ENCODE measurements at regions not wholly inside any gene's neighbourhood (a gene's known extent, or its start where the extent isn't known, plus 50 kb on each side); places are given as distances from the start of the nearest gene placed in this dataset.
"Not testable (repeated sequence)": the region's sequence is repeated elsewhere in the genome, so short reads cannot be mapped to it uniquely, and the experiment has no call there.

DNA sequence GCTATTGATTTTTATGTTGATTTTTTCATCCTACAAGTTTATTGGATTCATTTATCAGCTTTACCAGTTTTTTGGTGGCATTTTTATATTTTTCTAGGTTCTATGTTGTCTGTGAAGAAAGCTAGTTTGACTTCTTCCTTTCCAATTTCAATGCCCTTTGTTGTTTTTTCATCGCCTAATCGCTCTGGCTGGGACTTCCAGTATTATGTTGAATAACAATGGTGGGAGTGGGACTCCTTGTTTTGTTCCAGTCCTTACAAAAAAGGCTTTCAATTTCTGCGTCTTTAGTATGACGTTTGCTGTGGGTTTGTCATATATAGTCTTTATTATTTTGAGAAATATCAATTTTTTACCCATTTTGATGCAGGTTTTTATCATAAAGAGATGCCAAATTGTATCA lies 175.6 kb upstream of the CCNH start:
- DNase-seq, result no peak

DNA sequence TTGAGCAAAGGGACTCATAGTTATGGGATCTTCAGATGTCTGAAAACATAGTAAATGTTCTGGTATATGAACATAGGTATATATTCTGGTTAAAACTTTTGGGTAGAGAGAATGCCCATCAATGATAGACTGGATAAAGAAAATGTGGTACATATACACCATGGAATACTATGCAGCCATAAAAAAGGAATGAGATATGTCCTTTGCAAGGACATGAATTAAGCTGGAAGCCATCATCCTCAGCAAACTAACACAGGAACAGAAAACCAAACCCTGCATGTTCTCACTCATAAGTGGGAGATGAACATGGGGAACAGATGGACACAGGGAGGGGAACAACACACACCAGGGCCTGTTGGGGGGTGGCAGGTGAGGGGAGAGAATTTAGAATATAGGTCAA lies 171.0 kb upstream of the CCNH start:
- DNase-seq, result not testable (repeated sequence)

DNA sequence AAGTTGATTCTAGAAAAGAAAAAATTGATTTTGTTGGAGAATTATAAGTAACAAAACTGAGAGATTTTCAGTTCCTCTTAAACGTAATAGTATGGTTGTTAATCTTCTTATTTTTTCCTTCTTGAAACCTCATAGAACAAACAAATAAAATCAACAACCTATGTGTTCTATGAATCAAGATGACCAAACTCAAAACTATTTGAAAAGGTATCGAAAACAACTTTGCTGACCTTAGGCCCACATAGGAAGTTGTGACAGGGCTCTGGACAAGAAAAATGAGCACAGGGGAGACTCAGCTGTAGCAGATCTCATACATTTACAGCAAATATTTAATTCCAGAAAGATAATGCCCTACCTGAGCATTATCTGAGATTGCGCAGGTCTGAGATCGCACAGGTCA lies 169.4 kb upstream of the CCNH start:
- DNase-seq, result no peak

DNA sequence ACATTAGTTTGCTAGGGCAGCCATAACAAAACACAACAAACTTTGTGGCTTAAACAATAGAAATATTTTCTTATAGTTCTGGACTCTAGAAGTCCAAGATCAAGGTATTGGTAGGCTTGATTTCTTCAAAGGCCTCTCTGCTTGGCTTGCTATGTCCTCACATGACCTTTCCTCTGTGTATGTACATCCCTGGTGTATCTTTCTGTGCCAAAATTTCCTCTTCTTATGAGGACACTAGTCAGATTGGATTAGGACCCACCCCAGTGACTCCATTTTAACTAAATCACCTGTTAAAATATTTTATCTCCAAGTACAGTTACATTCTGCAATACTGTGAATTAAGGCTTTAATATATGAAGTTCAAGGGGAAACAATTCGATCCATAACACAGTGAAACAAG lies 168.9 kb upstream of the CCNH start:
- no peak for DNase-seq

DNA sequence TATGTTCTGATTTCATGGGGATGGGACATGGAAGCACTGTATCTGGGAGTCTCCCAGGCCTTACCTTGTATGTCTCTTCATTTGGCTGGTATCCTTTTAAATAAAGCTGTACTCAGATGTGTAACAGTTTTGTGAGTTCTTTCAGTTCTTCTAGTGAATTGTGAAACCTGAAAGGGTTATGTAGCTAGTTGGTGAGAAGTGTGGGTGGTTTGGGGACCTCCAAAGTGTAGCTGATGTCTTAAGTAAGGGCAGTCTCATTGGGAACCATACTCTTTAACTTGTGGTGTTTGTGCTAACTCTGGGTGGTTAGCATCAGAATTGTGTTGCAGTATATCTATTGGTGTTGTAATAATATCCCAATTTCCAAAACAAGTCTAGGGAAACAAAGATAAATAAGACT lies 166.9 kb upstream of the CCNH start:
- no peak for DNase-seq

DNA sequence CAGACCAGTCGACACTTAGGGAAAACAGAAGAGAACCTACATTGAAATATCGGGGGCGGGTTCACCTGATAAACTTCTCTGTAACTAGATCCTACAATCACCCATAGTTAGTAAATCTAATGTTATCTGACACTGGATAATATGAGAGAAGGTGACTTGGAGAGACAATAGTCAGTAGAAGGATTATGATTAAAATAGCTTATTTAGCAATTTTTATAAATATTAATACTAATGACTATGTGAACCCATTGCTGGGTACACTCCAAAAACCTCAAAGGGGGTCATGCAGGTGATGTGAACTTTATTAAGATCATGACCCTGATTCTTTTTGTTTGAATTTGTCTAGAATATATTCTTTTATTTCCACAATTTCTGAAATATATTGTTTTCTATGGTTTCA lies 164.1 kb upstream of the CCNH start:
- no peak for DNase-seq

DNA sequence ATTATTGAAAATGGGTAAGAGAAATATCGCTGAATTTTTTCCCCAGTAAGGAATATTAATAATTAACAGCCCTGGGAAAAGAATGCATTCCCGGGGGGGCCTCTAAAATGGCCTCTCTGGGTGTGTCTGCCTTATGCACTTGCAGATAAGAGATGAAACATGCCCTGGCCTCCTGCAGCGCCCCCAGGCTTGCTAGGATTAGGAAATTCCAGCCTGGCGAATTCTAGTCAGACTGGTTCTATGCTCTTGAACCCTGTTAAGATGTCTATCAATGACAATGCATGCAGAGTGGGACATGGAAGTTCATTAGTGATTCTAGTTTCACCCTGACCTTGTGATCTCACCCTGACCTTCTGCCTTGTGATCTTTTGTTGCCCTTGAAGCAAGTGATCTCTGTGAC lies 163.6 kb upstream of the CCNH start:
- DNase-seq, result not testable (repeated sequence)

DNA sequence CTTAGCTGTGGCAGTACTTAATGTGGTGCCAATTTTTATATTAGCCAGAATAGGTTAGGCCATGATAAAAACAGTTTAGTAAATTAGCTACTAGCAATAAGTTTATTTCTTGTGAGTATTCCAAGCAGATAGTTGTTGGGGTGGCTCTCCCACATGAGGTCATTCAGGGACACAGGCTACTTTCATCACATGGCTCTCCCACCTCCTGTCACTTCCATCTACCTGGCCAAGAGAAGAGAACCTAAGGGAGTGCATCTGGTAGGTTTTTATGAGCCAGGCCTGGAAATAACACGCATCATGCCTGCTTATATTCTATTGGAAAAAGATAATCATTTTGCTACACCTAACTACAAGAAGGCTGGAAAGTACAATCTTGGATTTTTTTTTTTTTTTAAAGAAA lies 161.4 kb upstream of the CCNH start:
- no peak for DNase-seq

DNA sequence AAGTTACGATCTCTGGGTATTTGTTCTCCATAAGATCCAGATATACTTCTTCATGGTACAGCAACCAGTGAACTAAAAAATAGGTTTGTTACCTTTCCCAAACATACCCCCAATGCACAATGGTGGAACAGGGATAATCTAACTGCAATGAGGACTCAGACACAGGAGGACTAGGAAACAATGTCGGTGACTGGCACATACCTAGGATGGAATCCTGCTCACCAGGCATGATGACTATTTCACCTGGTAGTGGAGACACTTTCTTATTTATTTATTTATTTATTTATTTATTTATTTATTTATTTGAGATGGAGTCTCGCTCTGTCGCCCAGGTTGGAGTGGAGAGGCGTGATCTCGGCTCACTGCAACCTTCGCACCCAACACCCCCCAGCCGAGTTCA lies 159.9 kb upstream of the CCNH start:
- DNase-seq, result no peak

DNA sequence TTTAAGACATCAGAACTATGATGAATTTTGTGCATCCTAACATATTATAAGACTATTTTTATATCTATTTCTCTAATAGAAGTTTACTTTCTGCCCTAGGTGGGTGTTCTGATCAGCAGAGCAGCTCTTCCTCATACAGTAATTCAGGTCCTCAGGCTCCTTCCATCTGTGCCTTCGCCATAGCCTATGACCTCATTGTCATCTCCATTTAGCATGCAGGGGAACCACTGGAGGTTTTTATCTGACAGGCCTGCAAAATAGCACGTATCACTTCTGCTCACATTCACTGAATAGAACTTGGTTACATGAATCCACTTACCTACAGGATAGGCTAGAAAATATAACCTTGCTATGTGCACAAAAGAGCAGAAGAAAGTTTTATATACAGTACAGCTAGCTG lies 159.4 kb upstream of the CCNH start:
- DNase-seq, result no peak

DNA sequence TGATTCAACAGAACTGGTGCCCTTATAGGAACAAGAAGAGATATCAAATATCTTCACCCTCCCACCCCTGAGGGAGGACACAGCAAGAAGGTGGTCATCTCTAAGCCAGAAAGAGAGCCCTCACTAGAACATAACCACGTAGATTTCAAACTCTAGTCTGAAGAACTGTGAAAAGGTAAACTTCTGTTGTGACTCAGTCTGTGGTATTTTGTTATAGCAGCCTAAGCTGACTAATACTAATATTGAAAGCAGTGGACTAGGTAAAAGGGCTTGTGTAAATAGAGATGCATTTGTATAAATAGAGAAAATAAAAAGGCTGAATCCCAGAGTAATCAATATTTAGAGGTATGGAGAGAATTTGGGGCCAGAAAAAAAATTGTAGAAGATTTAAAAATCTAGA lies 157.6 kb upstream of the CCNH start:
- no peak for DNase-seq

DNA sequence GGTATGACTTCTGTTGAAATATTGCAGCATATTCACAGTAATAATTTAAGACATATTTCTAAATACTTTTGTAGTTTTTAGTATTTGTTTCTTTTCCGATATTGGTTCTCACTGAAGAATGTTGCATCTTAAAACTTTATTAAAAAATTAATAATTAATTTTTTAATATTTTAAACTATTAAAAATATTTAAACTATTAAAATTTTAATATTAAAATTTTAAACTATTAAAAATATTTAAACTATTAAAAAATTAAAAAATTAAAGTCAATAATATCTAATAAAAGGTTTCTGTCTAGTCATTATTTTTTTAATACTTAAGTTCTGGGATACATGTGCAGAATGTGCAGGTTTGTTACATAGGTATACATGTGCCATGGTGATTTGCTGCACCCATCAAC lies 149.3 kb upstream of the CCNH start:
- DNase-seq, result no peak

DNA sequence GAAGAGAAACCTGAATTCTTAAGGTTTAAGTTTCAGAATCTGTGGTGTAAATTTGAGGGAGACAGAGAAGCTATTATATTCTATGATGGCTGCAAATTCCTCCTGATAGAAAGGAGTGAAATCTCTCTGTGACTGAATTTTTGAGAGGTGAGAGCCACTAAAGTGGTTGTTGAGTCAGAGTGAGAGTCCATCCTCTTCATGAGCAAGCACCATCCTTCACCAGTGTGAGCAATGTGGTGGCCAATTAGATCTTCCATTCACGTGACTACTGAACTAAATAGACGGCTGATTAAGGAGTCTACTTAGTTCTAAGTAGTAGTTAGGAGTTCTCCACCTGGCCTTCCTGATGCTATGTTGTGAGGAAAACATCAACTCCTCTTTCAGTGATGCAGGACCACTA lies 147.8 kb upstream of the CCNH start:
- no peak for DNase-seq

DNA sequence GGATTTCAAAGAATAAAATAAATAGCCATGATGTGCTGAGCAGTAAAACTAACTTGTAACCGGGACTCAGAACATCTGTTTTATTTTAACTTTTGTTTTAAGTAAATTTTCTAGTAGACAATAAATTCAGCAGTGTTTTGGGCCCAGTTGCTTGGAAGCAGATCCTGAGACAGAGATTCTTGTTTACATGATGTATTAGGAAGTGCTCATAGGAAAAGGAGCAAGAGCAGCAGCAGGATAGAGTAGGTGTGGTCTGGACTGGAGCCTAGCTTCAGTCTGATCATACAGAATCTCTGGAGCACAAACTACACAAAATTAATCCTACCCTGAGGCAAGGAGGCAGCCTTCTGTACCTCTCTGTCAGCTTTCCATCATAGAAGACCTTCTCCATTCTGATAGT lies 139.2 kb upstream of the CCNH start:
- no peak for DNase-seq

DNA sequence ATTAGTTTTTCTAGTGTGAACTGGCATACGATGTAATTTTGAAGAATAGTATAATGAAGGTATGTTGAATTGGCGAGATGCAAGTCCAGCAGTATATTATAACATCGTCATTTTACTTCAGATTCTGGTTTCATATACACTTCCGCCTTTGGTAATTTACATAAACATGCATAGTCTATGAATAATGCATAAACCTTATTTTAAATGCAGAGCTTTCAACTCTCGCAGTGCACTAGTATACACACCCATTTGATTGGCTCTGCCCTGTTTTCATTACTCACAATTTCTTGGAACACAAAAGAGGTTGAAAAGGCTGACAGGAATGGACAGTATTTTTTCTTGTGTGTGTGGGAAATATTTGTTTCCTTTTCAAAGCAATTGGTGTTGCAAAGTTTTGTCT lies 128.9 kb upstream of the CCNH start:
- DNase-seq, result no peak

DNA sequence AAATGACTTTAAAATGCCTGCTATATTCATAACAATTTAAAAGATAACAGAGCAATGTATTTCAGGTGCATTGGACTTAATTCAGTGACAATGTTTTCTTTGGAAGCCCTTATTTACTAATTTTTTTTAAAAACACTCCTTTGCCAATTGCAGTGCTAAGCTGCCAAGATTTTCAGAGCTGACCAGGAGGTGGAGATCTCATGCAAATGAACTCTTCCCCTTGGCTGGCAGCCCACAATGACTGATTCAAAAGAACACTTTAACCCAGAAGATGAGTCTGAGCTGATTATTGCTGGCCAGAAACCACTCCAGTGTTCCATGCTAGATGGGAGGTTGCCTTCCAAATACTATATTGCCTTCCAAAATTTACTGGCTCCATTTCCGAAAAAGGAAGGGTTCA lies 128.3 kb upstream of the CCNH start:
- DNase-seq, result no peak

DNA sequence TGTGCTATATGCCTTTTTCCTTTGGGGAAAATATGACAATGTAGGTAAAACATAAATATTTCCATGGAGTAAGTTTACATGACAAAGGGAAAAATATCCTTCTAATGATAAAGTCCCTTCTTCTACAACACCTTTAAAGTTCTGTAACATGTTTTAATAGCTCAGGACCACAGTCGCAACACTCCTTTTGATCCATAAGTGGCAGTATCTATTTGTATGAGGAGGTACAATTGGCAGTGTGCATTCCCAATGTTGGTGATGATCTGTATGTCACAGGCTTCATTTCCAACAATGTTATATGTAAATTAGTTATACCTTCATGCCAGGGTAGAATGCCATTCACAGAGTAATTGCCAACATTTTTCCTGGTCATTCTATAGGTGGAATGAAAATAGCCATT lies 127.1 kb upstream of the CCNH start:
- DNase-seq, result no peak

DNA sequence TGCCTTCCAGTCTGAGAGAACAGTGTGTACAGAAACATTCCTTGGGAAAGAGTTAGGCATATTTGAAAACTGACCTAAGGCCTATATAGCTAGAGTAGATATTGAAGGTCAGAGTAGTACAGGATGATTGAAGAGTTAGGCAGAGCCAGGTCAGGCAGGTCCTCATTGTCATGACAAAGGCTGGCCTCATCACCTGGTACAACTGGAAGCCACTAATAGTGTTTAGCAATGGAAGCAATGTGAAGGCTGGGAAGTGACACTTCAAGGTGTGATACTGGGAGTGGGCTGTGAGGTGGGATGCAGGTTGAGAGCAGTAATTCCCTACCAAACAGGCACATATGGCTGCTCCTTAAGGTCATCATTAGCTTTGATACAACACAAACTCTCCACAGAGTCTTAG lies 123.6 kb upstream of the CCNH start:
- no peak for DNase-seq

DNA sequence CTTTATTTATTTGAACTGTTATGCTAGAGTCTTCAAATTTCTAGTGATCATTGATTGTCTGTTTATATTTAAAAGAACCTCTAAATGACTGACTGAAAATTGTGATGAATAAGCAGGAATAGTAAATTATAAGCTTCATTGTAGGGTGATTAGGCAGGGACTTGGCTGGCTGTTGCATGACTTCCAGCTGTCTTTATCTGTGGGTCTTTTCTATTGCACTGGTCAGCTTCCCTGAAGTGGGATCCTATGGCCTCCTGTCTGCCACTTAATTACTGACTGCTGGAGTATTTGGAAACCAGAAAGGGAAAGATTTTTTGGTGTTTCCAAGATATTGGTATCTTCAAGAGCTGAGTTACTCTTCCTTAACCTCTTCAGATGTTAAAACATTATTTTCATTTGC lies 123.0 kb upstream of the CCNH start:
- no peak for DNase-seq

DNA sequence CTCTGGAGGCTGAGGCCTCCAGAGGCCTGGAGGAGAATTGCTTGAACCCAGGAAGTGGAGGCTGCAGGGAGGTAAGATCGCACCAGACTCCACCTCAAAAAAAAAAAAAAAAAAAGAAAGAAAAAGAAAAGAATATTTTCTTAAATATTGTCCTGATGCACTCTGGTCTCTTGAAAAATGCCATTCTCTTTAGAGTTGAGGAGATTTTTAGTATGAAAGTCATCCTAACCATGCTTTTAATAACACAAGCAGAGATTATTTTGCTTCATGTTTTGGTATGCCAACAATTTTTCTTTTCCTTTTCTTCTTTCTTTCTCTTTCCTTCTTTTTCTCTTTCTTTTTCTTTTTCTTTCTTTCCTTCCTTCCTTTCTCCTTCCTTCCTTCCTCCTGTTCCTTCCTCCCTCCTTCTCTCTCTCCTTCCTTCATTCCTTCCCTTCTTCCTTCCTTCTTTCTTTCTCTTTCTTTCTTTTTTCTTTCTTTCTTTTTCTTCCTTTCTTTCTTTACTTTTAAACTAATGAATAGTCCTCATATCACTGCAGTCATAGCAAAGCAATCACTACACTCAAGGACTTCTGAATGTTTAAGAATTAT lies 116.9 kb upstream of the CCNH start:
- no peak for DNase-seq

DNA sequence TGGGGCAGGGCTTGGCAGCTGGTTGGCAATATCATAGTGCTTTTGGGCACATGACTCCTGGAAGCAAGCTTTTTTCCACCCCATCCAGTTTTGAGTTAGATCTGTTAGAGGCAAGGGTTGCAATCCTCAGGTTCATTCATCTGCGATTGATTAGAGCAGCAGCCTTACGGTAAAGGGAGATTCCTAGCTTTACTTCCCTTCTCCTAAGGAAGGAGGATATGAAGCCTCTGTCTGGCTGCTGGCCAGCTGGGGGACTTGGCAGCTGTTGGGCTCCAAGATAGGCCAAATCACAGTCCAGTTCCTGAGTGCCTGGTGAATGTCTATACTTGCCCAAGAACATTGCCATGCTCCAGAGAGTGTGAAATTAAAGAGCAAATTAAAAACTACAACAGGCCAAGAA lies 113.4 kb upstream of the CCNH start:
- DNase-seq, result no peak

DNA sequence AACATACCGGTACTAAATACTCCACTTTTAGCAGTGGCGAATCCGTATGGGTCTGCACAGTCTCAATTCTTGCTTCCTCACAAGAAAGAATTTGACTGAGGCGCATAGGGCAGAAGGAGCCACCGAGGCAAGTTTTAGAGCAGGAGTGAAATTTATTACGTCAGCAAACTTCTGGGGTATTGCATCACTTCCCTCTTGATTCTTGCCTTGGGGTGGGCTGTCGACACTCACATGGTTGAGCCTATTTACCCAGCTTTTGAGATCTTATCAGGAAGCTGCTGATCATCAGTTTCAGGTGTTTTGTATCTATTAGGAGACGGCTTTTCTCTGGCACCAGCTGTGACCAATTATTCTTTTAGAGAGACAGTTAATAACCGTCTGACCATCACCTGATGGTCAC lies 111.5 kb upstream of the CCNH start:
- DNase-seq, result no peak

DNA sequence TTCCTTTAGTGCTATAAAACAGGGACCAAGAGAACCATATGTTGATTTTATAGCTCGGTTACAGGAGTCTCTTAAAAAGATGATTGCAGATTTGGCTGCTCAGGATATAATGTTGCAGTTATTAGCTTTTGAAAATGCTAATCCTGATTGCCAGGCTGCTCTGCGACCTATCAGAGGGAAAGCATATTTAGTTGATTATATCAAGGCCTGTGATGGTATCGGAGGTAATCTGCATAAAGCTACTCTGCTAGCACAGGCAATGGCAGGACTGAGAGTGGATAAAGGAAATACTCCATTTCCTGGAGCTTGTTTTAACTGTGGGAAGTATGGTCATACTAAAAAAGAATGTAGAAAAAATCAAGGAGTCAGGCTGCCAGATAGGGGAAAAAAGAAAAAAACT lies 99.0 kb upstream of the CCNH start:
- not testable (repeated sequence) for DNase-seq

DNA sequence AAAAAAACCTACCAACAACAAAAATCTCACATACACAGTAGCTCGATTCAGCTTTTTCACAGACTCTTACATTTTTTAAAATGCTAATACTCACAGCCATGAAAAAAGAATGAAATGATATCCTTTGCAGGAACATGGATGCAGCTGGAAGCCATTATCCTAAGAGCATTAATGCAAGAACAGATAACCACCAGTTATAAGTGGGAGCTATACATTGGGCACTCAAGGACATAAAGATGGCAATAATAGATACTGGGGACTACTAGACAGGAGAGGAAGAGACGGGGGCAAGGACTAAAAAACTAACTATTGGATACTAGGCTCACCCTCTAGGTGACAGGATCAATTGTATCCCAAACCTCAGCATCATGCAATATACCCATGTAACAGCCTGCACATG lies 90.3 kb upstream of the CCNH start:
- no peak for DNase-seq

DNA sequence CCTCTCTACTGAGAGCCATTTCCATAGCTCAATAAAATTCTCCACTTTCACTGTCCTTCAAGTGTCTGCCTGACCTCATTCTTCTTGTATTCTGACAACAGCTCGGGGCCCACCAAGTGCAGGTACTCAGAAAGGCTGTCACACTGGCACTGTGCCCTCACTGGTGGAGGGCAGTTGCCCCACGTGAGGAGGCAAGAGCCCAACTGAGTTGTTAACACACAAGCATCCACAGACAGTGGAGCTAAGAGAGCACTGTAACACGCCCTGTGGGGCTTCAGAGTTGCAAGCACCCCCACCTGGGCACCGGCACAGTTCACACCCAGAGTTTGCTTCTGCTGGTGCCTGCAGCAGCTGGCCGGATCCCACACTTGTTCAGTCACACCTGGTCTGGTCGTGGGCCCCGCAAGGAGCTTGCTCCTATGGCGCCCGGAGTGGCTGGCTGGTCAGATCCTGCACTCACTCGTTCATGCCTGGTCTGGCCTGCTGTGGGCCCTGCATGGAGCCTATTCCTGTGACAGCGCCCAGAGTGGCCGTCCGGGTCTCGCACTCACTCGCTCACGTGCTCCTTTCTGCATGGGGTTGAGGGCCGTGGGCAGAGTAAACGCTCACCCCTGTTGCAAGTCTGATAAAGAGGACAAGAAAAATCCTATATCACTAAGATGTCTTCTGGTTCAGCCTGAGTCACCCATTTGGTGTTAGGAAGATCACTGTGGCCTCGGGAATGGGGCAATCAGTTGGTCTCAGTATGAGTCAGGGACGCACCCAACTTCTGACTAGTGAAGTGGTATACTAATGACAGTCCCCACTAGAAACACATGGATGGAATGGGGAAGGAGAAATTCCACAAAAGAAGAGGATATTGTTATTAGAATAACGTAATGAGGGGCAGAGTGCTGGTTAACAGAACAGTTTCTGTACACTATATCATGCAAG lies 87.0 kb upstream of the CCNH start:
- no peak for DNase-seq
